ENCODE measurements at regions not wholly inside any gene's neighbourhood (a gene's known extent, or its start where the extent isn't known, plus 50 kb on each side); places are given as distances from the start of the nearest gene placed in this dataset.

GRCh38 chr3:40853474-40853873, 328.7 kb downstream of the ZNF621 start:
- no peak for DNase-seq (ENCODE audit: low spot score)

GRCh38 chr3:40855871-40856270, 331.1 kb downstream of the ZNF621 start:
- no peak for DNase-seq (ENCODE audit: low spot score)

- no peak for DNase-seq (ENCODE audit: low spot score)
These were observed 333.8 kb downstream of the ZNF621 start for GRCh38 chr3:40858364-40859115.

- DNase-seq (ENCODE audit: low spot score), result no peak
These were observed 336.4 kb upstream of the CTNNB1 start for GRCh38 chr3:40862946-40863345.

GRCh38 chr3:40864146-40864782, 335.0 kb upstream of the CTNNB1 start:
- no peak for DNase-seq (ENCODE audit: low spot score)

- no peak for DNase-seq (ENCODE audit: low spot score)
These were observed 334.4 kb upstream of the CTNNB1 start for GRCh38 chr3:40864915-40865314.

- DNase-seq (ENCODE audit: low spot score), result no peak
These were observed 331.5 kb upstream of the CTNNB1 start for GRCh38 chr3:40867797-40868196.

GRCh38 chr3:40869013-40869412, 330.3 kb upstream of the CTNNB1 start:
- DNase-seq (ENCODE audit: low spot score), result no peak

- peak; percentile 12 for DNase-seq (ENCODE audit: low spot score)
These were observed 329.4 kb upstream of the CTNNB1 start for GRCh38 chr3:40869939-40870338.

- DNase-seq (ENCODE audit: low spot score), result peak; percentile 80
These were observed 327.9 kb upstream of the CTNNB1 start for GRCh38 chr3:40871394-40871793.

- DNase-seq (ENCODE audit: low spot score), result peak; percentile 21
These were observed 326.9 kb upstream of the CTNNB1 start for GRCh38 chr3:40872258-40872920.

GRCh38 chr3:40873476-40873875, 325.8 kb upstream of the CTNNB1 start:
- DNase-seq (ENCODE audit: low spot score), result peak; percentile 93

- peak; percentile 66 for DNase-seq (ENCODE audit: low spot score)
These were observed 325.2 kb upstream of the CTNNB1 start for GRCh38 chr3:40873934-40874699.

GRCh38 chr3:40875581-40875980, 323.7 kb upstream of the CTNNB1 start:
- DNase-seq (ENCODE audit: low spot score), result no peak

- DNase-seq (ENCODE audit: low spot score), result no peak
These were observed 323.3 kb upstream of the CTNNB1 start for GRCh38 chr3:40876009-40876408.

- DNase-seq (ENCODE audit: low spot score), result no peak
These were observed 322.8 kb upstream of the CTNNB1 start for GRCh38 chr3:40876496-40876895.

GRCh38 chr3:40877631-40878463, 321.5 kb upstream of the CTNNB1 start:
- no peak for DNase-seq (ENCODE audit: low spot score)

- DNase-seq (ENCODE audit: low spot score), result no peak
These were observed 320.8 kb upstream of the CTNNB1 start for GRCh38 chr3:40878464-40878905.

- no peak for DNase-seq (ENCODE audit: low spot score)
These were observed 313.9 kb upstream of the CTNNB1 start for GRCh38 chr3:40885430-40885829.

GRCh38 chr3:40886660-40887425, 312.5 kb upstream of the CTNNB1 start:
- no peak for DNase-seq (ENCODE audit: low spot score)

Data from SK-N-DZ (cell line).